Lower lobe of right lung (tissue), 2 donors: ENCODE measurements at regions not wholly inside any gene's neighbourhood (a gene's known extent, or its start where the extent isn't known, plus 50 kb on each side); places are given as distances from the start of the nearest gene placed in this dataset.

Source experiments
- ATAC-seq, 2 donors: fragments of 200-7000 bp; cut with Tn5 transposase; one replicate each; pipeline ENCODE4 v1.9.1; 2020 to 2022; ENCODE audit warnings: mild to moderate bottlenecking in 2 of 2, moderate library complexity in 2 of 2
- DNase-seq: peaks from one replicate; pipeline ENCODE4 v3.0.0-alpha.2; 2020
- H3K27ac ChIP-seq: fragments of 200-600 bp; one replicate; pipeline ENCODE4 v1.8.0; 2022
- H3K27me3 ChIP-seq: fragments of 200-600 bp; one replicate; pipeline ENCODE4 v1.8.0; 2022; ENCODE audit warnings: low read depth
- H3K36me3 ChIP-seq: fragments of 200-600 bp; one replicate; pipeline ENCODE4 v1.8.0; 2022; ENCODE audit warnings: mild to moderate bottlenecking
- H3K4me1 ChIP-seq: fragments of 200-600 bp; one replicate; pipeline ENCODE4 v1.8.0; 2022
- H3K4me3 ChIP-seq: fragments of 200-600 bp; one replicate; pipeline ENCODE4 v1.8.0; 2022; ENCODE audit warnings: mild to moderate bottlenecking
- H3K9me3 ChIP-seq: fragments of 200-600 bp; one replicate; pipeline ENCODE4 v1.8.0; 2022
- CTCF ChIP-seq: fragments of 200-600 bp; IDR thresholded peaks from one replicate; pipeline ENCODE4 v1.8.0; 2022; ENCODE audit warnings: antibody characterized with exemption, mild to moderate bottlenecking
- intact Hi-C: fragments of 100-400 bp; cut with DNase I; formaldehyde crosslinking; loops from one replicate; pipeline ENCODE4 v1.11.0; 2022
- donor health status: DM: no; HTN: yes; CAD: no; lungs with severe emphysema.

- Histone ChIP-seq H3K4me1 (no peaks in the 10 kb centered on the region), H3K9me3 (no peaks in the 10 kb centered on the region), H3K4me3 (no peak overlapping the region), H3K36me3 (no peaks in the 10 kb centered on the region), H3K27me3 (no peaks in the 10 kb centered on the region), H3K27ac (no peak overlapping the region)
- TF ChIP-seq CTCF, result no peak
- DNase-seq (no peak), ATAC-seq (no peak)
- intact Hi-C loops, result no loop called here
Observed at GRCh38 chr20:22008456-22008855, 303.0 kb downstream of the PAX1 start.

DNA sequence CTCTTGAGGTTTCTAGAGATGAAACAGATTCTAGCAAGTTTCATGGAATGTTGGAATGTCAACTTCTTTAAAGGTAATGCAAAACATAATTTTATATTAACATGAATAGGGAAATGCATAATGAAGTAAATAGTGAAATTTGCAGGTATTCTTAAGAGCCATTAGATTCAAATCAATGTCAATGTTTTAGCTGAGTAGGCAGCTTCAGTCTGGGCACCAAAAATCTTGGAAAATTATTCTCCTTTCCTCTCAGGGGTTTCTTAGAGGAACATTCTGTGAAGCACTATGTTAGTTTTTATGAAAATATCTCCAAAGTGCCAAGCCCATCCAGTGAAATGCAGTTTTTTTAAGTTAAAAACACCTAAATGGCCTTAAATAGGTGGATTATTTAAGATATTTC is 300.8 kb downstream of the PAX1 start:
- ATAC-seq, result no peak
- Histone ChIP-seq H3K4me3 (no peak overlapping the region), H3K27ac (no peak overlapping the region), H3K36me3 (no peaks in the 10 kb centered on the region), H3K27me3 (no peaks in the 10 kb centered on the region), H3K4me1 (no peaks in the 10 kb centered on the region), H3K9me3 (no peaks in the 10 kb centered on the region)
- TF ChIP-seq CTCF, result no peak
- DNase-seq, result no peak
- intact Hi-C loops, result no loop called here

DNA sequence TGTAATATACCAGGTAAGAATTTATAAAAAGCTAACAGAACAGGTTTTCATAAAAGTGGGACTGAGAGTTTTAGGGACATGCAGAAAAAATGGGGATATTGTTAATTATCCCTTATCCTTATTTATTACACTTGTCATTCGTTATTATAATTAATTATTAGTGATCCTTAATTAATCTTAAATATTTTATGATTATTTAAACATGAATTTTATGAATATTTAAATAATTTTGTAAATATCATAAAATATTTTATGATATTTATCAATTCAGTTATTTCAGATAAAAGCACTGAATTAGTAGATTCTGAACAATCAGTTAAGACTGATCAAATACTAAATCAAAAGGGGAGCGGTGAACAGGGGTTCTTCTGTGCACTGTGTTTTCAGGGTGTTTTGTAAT is 300.1 kb downstream of the PAX1 start:
- DNase-seq (no peak), ATAC-seq (no peak)
- Histone ChIP-seq H3K9me3 (no peaks in the 10 kb centered on the region), H3K27me3 (no peaks in the 10 kb centered on the region), H3K4me1 (no peaks in the 10 kb centered on the region), H3K4me3 (no peak overlapping the region), H3K36me3 (no peaks in the 10 kb centered on the region), H3K27ac (no peak overlapping the region)
- no peak for TF ChIP-seq CTCF
- intact Hi-C loops, result no loop called here

- ATAC-seq (no peak), DNase-seq (no peak)
- H3K9me3 ChIP-seq, result no peaks in the 10 kb centered on the region
- no peak overlapping the region for H3K27ac ChIP-seq
- intact Hi-C loops, result no loop called here
- no peaks in the 10 kb centered on the region for H3K36me3 ChIP-seq
- H3K4me3 ChIP-seq, result no peak overlapping the region
- H3K27me3 ChIP-seq, result no peaks in the 10 kb centered on the region
- no peak for TF ChIP-seq CTCF
- H3K4me1 ChIP-seq, result no peaks in the 10 kb centered on the region
Observed at GRCh38 chr20:22004946-22005345, 299.5 kb downstream of the PAX1 start.

DNA sequence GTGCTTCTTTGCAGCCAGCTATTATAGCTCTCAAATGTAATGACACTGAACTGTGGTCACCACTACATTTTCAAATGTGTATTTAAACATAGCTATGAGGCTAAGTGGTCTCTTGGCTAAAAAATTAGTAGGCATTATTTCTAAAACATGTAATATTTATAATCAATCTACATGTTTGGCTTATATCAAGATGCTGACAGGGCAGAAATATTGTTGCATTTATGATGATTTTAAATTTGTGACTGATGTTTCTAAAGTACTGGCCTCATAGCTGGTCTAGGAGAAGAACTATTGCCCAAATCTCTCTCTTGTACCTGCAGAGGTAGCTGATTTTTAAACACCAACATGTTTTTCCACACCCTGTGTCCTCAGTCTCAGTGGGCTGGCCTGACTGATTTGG is 298.2 kb downstream of the PAX1 start:
- no peaks in the 10 kb centered on the region for H3K27me3 ChIP-seq
- H3K27ac ChIP-seq, result no peak overlapping the region
- no peaks in the 10 kb centered on the region for H3K4me1 ChIP-seq
- TF ChIP-seq CTCF, result no peak
- DNase-seq (no peak), ATAC-seq (no peak)
- no peaks in the 10 kb centered on the region for H3K9me3 ChIP-seq
- H3K36me3 ChIP-seq, result no peaks in the 10 kb centered on the region
- H3K4me3 ChIP-seq, result no peak overlapping the region
- intact Hi-C loops, result no loop called here

DNA sequence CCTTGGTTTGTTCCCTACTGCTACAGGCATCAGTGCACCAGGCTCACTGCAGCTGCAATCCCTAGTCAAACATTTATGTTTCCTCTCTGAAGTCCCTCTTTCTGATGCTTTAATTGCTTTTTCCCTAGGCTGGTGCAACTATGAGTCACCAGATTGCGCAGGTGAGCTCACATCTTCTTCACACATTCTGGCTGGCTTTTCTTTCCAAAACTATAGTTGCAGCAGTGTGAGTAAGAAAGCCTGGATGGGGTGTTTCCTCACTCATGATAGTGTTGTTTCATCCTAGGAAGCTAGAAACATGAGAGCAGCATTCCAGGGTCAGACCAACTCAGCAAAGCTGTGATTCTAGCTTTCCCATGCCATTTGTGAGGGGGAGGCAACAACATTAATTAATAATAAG is 296.4 kb downstream of the PAX1 start:
- no peaks in the 10 kb centered on the region for H3K27me3 ChIP-seq
- H3K36me3 ChIP-seq, result no peaks in the 10 kb centered on the region
- DNase-seq (no peak), ATAC-seq (no peak)
- H3K4me1 ChIP-seq, result no peaks in the 10 kb centered on the region
- H3K4me3 ChIP-seq, result no peak overlapping the region
- no peak overlapping the region for H3K27ac ChIP-seq
- TF ChIP-seq CTCF, result no peak
- intact Hi-C loops, result no loop called here
- H3K9me3 ChIP-seq, result no peaks in the 10 kb centered on the region
